ENCODE measurements at regions not wholly inside any gene's neighbourhood (a gene's known extent, or its start where the extent isn't known, plus 50 kb on each side); places are given as distances from the start of the nearest gene placed in this dataset.

DNA sequence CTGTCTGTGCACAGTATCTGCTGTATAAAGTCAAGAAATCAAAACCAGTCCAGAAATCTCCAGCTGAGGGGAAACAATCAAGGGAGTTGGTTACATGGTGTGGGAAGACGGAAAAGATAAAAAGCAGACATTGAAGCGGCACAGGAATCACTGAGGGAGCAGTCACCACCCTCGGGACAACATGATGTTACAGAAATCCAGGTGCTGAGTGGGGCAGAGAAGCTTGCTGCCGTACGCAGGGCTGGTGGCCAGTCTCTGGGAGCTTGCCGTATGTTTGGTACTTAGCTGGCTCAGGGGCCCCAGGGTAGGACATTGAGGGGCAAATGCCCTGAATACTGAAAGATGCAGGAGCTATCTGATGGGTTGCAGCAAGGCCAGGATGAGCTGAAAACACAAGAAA, 237.9 kb downstream of the EDEM1 start:
- H3K36me3 Mint-ChIP-seq (ENCODE audit: low read depth), result no peaks in the 10 kb centered on the region
- POLR2A ChIA-PET, result no interaction called here
- CTCF ChIA-PET, result interaction anchor here (0.7 to 0.9 kb wide), 3 partner anchors 26 to 1378 kb away, joined by 3 read pairs; no protein-coding TSS in a partner anchor
- no peaks in the 10 kb centered on the region for H3K4me1 Mint-ChIP-seq (ENCODE audit: low read depth)
- H3K27me3 Mint-ChIP-seq (ENCODE audit: low read depth), result peaks cover 5% of the 10 kb centered on the region
- H3K4me3 Mint-ChIP-seq, result no peak overlapping the region
- no peak for DNase-seq
- H3K9me3 Mint-ChIP-seq (ENCODE audit: insufficient read depth), result no peaks in the 10 kb centered on the region
- no peak overlapping the region for H3K27ac Mint-ChIP-seq
- ATAC-seq, result no peak

DNA sequence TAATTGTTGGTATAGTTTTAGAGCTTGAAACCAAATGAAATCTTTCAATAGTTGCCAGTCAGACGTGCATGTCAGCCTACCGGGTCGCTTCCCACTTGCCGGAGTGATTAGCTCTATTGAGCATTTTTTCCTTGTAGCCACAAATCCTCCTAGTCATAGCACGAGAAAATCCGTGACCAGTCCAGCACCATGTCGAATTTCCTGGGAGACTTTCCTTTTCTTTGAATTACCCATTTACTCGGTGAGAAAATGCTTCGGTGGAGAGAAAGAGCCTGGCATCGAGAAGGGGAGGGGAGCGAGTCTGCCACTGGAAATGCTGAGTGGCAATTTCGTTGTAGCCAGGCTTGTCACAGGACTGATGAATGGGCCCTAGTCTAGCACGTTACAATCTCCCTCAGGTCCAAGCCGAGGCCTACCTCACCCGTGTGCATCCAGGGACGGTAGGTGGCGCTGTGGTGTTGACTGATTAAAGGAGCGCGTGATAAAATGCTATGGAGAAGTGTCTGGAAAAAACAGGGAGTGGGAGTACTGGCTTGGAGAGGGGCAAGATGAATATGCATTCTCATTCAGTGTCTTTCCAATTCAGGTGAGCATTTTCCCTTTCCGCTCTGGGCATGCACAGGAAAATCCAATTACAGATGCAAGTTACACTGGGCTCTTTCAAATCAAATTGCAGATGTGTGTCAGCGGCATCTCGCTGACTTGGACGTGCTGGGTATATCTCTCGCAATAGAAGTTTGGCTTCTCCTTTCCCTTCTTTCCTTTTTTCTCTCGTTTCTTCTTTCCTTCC, 238.8 kb downstream of the EDEM1 start:
- no peaks in the 10 kb centered on the region for H3K36me3 Mint-ChIP-seq (ENCODE audit: low read depth)
- peak; percentile 83 for ATAC-seq
- no peak overlapping the region for H3K4me3 Mint-ChIP-seq
- H3K4me1 Mint-ChIP-seq (ENCODE audit: low read depth), result no peaks in the 10 kb centered on the region
- H3K27ac Mint-ChIP-seq, result no peak overlapping the region
- H3K9me3 Mint-ChIP-seq (ENCODE audit: insufficient read depth), result no peaks in the 10 kb centered on the region
- CTCF ChIA-PET, result interaction anchor here (0.7 to 1.6 kb wide), 8 partner anchors 12 to 1377 kb away, joined by 3 to 4 read pairs (median 4); no protein-coding TSS in a partner anchor
- POLR2A ChIA-PET, result no interaction called here
- peaks cover 5% of the 10 kb centered on the region for H3K27me3 Mint-ChIP-seq (ENCODE audit: low read depth)
- DNase-seq, result peak; percentile 73

DNA sequence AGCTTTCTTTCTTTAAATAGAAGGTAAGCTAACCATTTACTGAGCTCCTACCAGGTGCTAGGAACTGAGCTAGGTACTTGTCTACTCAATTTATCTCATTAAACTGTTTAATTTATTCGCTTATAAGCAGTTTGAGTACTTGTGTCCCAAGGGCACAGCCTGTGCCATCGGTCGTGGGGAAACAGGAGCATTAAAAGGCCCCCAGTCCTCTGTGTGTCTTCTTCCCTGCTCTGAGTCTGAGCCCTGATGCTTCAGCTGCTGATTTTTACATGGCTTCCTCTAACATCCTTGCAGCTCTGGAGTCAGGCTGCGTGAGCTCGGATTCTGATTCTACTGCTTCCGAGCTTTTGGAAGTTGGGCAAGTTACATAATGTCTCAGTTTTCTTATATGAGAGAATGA, 239.5 kb downstream of the EDEM1 start:
- CTCF ChIA-PET, result interaction anchor here (0.8 to 1.6 kb wide), 5 partner anchors 11 to 304 kb away, joined by 3 to 4 read pairs (median 4); no protein-coding TSS in a partner anchor
- Mint-ChIP-seq H3K4me1 (ENCODE audit: low read depth) (no peaks in the 10 kb centered on the region), H3K27ac (no peak overlapping the region), H3K9me3 (ENCODE audit: insufficient read depth) (no peaks in the 10 kb centered on the region), H3K36me3 (ENCODE audit: low read depth) (no peaks in the 10 kb centered on the region), H3K27me3 (ENCODE audit: low read depth) (peaks cover 5% of the 10 kb centered on the region), H3K4me3 (no peak overlapping the region)
- ATAC-seq (no peak), DNase-seq (no peak)
- POLR2A ChIA-PET, result no interaction called here

DNA sequence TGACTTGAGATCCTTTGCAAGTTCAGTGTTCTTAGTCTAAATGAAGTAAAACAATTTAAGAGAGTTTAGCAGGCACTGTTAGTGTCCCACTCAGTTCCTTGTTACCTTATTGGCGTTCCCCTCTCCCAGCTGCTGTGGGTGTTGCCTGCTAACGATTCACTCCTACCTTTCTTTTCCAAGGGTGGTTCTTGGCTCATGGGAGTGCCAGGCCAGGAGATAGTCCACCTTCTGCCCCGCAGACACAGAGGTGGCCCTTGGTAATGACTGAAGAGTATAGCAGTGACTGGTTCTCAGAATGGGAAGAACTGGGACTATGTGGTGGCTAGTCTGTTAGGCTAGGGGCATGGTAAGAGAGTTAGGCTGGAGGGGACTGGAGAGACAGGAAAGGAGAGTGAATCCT, 240.4 kb downstream of the EDEM1 start:
- Mint-ChIP-seq H3K4me3 (no peak overlapping the region), H3K27me3 (ENCODE audit: low read depth) (peaks cover 5% of the 10 kb centered on the region), H3K36me3 (ENCODE audit: low read depth) (no peaks in the 10 kb centered on the region), H3K27ac (no peak overlapping the region), H3K9me3 (ENCODE audit: insufficient read depth) (no peaks in the 10 kb centered on the region), H3K4me1 (ENCODE audit: low read depth) (no peaks in the 10 kb centered on the region)
- POLR2A ChIA-PET, result no interaction called here
- CTCF ChIA-PET, result interaction anchor here (1.3 to 1.6 kb wide), 3 partner anchors 10 to 303 kb away, joined by 4 read pairs; no protein-coding TSS in a partner anchor
- no peak for ATAC-seq
- no peak for DNase-seq

DNA sequence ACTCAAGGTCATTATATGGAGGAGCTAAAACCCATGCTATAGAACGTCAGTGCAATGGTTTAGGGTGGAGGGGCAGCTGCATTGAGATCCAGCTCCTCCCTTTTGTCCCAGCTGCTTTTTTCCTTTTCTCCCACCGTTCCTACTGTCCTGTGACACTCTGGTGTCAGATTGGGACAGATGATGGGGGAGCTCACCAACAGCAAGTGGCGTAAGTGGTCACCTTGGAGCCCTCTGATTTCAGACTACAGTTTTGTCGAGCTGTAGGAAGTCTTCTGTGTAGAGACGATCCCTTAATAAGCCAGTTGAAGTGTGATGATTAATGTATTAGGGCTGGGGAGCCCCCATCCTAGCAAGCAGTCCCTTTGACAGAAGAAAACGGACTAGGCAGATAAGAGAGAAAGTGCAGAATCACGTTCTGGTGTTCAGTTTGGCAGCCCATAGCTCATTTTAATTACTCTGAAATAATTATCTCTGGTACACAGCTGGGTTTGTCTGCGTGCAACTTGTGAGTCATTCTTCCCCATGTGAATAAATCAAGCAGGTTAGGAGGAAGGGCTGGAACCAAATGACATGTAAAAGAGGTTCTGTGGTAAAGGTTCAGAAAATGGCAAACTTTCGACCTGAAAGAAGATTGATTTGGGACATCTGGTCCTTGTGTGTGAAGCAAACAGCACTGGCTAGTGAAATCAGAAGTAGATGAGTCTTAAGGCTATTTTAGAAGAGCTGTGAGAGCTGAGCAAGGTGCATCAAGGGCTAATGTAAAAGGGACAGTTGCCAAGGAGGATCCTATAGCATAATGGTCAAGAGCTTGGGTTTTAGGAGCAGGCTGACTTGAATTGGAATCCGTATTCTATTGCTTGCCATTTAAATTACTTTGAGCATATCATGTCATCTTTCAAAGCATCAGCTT, 241.4 kb downstream of the EDEM1 start:
- ATAC-seq (no peak), DNase-seq (no peak)
- no peak overlapping the region for H3K27ac Mint-ChIP-seq
- no peaks in the 10 kb centered on the region for H3K36me3 Mint-ChIP-seq (ENCODE audit: low read depth)
- POLR2A ChIA-PET, result no interaction called here
- no peaks in the 10 kb centered on the region for H3K4me1 Mint-ChIP-seq (ENCODE audit: low read depth)
- H3K9me3 Mint-ChIP-seq (ENCODE audit: insufficient read depth), result no peaks in the 10 kb centered on the region
- CTCF ChIA-PET, result no interaction called here
- H3K27me3 Mint-ChIP-seq (ENCODE audit: low read depth), result peaks cover 5% of the 10 kb centered on the region
- H3K4me3 Mint-ChIP-seq, result no peak overlapping the region

DNA sequence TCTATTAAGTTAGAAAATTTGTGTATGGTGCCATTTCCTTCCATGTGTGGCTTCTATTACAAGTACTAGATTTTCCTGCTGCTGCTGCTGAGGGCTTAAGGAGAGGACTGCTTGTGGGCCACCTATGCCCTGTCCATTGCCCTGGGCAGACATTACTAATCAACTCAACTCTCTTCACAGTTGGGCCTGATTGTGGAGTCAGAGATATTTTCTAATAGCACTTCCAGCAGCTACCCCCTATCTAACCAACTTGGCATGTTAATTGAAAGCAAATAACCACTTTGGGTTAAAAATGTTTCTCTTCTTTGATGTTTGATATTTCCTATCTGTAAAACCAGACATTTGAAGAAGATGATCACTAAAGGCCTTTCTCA, 242.0 kb downstream of the EDEM1 start:
- CTCF ChIA-PET, result no interaction called here
- ATAC-seq (no peak), DNase-seq (no peak)
- Mint-ChIP-seq H3K4me3 (no peak overlapping the region), H3K9me3 (ENCODE audit: insufficient read depth) (no peaks in the 10 kb centered on the region), H3K36me3 (ENCODE audit: low read depth) (no peaks in the 10 kb centered on the region), H3K27ac (no peak overlapping the region), H3K27me3 (ENCODE audit: low read depth) (peaks cover 5% of the 10 kb centered on the region), H3K4me1 (ENCODE audit: low read depth) (no peaks in the 10 kb centered on the region)
- POLR2A ChIA-PET, result no interaction called here

DNA sequence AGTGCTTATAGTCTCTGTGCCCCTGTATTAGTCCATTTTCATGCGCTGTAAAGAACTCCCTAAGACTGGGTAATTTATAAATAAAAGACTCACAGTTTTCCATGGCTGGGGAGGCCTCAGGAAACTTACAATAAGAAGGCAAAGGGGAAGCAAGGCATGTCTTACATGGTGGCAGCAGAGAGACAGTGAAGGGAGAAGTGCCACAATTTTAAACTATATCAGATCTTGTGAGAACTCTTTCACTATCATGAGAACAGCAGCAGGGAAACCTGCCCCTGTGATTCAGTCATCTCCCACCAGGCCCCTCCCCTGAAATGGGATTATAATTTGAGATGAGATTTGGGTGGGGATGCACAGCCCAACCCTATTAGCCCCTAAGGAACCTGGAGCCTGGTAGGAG, 243.2 kb downstream of the EDEM1 start:
- Mint-ChIP-seq H3K36me3 (ENCODE audit: low read depth) (no peaks in the 10 kb centered on the region), H3K9me3 (ENCODE audit: insufficient read depth) (no peaks in the 10 kb centered on the region), H3K4me3 (no peak overlapping the region), H3K27ac (no peak overlapping the region), H3K27me3 (ENCODE audit: low read depth) (peaks cover 5% of the 10 kb centered on the region), H3K4me1 (ENCODE audit: low read depth) (no peaks in the 10 kb centered on the region)
- DNase-seq (no peak), ATAC-seq (no peak)
- ChIA-PET POLR2A (no interaction called here), CTCF (no interaction called here)

DNA sequence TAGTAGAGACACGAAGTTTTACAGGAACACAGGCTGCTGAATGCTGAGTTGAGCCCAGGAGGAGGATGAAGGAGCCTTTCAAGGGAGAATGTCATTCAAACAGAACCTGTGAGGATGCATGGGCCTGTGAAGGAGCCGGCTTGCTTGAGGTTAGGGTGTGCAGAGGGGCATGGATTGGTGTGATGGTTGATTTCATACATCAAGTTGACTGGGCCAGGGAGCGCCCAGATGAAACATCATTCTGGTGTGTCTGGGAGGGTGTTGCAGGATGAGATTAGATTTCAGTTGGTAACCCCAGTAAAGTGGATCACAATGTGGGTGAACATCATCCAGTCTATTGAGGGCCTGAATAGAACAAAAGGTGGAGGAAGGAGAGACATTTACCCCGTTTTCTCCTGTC, 243.6 kb downstream of the EDEM1 start:
- ATAC-seq, result no peak
- POLR2A ChIA-PET, result no interaction called here

DNA sequence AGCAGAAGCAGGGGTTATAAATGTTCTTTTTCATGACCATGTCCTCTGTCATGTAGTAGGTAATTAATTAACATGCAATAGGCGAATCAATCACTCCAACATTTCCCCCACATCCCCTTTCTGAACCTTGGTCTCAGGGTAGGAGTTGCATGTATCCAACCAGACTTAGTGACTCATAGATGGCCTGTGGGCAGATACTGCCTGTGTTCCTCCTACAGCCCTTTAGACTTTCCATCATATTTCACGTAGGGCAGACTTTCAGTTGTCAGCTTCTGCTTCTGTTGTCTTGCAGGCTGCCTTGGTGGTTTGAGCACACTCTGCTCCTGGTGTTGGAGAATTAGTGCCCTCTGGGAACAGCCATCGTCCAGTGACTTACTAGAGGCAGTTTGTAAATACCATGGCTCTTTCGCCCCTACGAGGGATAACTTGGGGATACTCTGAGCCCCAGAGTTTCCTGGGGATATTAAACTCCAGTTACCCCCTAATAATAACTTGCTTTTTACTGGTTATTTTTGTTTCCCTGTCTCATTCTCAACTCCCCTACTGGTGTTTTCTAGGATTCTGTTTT, 244.4 kb downstream of the EDEM1 start:
- no peak for DNase-seq
- Mint-ChIP-seq H3K36me3 (ENCODE audit: low read depth) (no peaks in the 10 kb centered on the region), H3K4me3 (no peak overlapping the region), H3K9me3 (ENCODE audit: insufficient read depth) (no peaks in the 10 kb centered on the region), H3K27me3 (ENCODE audit: low read depth) (peaks cover 5% of the 10 kb centered on the region), H3K4me1 (ENCODE audit: low read depth) (no peaks in the 10 kb centered on the region), H3K27ac (no peak overlapping the region)
- ATAC-seq, result no peak
- ChIA-PET POLR2A (no interaction called here), CTCF (no interaction called here)

More for the DNA sequence above, 243.6 kb downstream of the EDEM1 start:
- H3K36me3 Mint-ChIP-seq (ENCODE audit: low read depth), result no peaks in the 10 kb centered on the region
- H3K9me3 Mint-ChIP-seq (ENCODE audit: insufficient read depth), result no peaks in the 10 kb centered on the region
- H3K27ac Mint-ChIP-seq, result no peak overlapping the region
- no peak for DNase-seq
- H3K4me1 Mint-ChIP-seq (ENCODE audit: low read depth), result no peaks in the 10 kb centered on the region
- CTCF ChIA-PET, result no interaction called here
- peaks cover 5% of the 10 kb centered on the region for H3K27me3 Mint-ChIP-seq (ENCODE audit: low read depth)
- no peak overlapping the region for H3K4me3 Mint-ChIP-seq

DNA sequence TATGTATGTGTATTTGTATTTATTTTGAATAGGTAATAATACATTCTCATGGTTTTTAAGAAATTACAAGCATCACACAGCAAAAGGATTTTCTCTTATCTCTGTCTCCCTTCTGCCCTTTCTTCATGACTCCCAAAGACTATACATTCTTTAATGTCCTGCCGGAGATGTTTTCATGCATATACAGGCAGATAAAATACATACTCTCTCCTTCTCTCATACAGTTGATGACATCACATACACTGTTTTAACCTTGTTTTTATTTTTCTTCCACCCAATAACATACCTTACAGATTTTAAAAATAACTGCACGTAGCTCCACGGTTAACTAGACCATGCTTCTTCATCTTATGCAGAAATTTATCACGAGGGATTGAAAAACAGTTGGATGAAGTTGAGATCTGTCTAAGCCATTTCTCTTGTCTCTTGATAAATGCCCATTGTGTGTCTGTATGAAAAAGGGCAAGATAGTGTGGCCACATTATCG, 249.8 kb downstream of the EDEM1 start:
- DNase-seq, result no peak
- Mint-ChIP-seq H3K4me1 (ENCODE audit: low read depth) (no peaks in the 10 kb centered on the region), H3K9me3 (ENCODE audit: insufficient read depth) (no peaks in the 10 kb centered on the region), H3K4me3 (no peak overlapping the region), H3K27ac (no peak overlapping the region), H3K27me3 (ENCODE audit: low read depth) (no peaks in the 10 kb centered on the region), H3K36me3 (ENCODE audit: low read depth) (no peaks in the 10 kb centered on the region)
- no peak for ATAC-seq
- CTCF ChIA-PET, result interaction anchor here (1.0 kb wide), 1 partner anchor 10 kb away, joined by 4 read pairs; no protein-coding TSS in a partner anchor
- POLR2A ChIA-PET, result no interaction called here

DNA sequence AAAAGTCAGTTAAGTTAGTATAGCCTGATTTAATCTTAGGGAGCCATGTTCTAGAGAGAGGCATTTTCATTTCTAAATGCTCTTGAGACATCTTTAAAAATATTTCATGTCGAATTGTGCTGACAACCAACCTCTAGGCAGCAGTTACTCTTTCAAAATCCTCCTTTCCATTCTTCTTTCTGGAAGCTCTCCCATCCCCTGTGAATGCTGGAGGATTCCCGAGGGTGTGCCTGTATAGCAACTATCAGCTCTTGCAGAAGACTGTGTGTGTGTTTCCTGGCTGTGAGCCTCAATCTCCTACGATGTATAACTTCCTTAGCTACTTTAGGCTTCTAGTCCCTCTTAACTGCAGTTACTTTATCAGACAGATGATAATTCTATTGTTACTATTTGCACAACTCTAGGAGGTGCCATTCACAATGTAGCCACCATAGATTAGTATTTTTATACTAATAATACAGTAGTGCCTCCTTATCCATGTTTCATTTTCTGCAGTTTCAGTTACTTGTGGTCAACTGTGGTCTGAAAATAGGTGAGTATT, 250.3 kb downstream of the EDEM1 start:
- CTCF ChIA-PET, result interaction anchor here (1.0 kb wide), 1 partner anchor 11 kb away, joined by 4 read pairs; no protein-coding TSS in a partner anchor
- H3K4me3 Mint-ChIP-seq, result no peak overlapping the region
- POLR2A ChIA-PET, result no interaction called here
- H3K27ac Mint-ChIP-seq, result no peak overlapping the region
- no peaks in the 10 kb centered on the region for H3K27me3 Mint-ChIP-seq (ENCODE audit: low read depth)
- no peaks in the 10 kb centered on the region for H3K36me3 Mint-ChIP-seq (ENCODE audit: low read depth)
- no peaks in the 10 kb centered on the region for H3K4me1 Mint-ChIP-seq (ENCODE audit: low read depth)
- ATAC-seq, result no peak
- H3K9me3 Mint-ChIP-seq (ENCODE audit: insufficient read depth), result no peaks in the 10 kb centered on the region
- no peak for DNase-seq
